K562 (cell line): ENCODE measurements at regions not wholly inside any gene's neighbourhood (a gene's known extent, or its start where the extent isn't known, plus 50 kb on each side); places are given as distances from the start of the nearest gene placed in this dataset.

ENCODE experiments used
- HINFP ChIP-seq: fragments of 450-650 bp; conservative IDR thresholded peaks from 2 replicates; pipeline ENCODE4 v1.6.1; 2016; ENCODE audit warnings: missing genetic modification characterization, low read depth, mild to moderate bottlenecking, control low read depth, missing compliant biosample characterization
- KDM4B ChIP-seq, 2 experiments: fragments of 450-650 bp in 1 of 2; sonication (generic) in 1 of 2; IDR thresholded peaks; 2 replicates each; pipeline ENCODE4 v1.6.1; 2016 to 2017; ENCODE audit warnings: borderline replicate concordance in 2 of 2, antibody characterized with exemption in 1 of 2, low read depth in 1 of 2, mild to moderate bottlenecking in 1 of 2
- MCM7 ChIP-seq, 2 experiments: fragments of 450-650 bp; IDR thresholded peaks; 2 replicates each; pipeline ENCODE4 v1.6.1; 2016 to 2018
- REST ChIP-seq, 2 experiments: fragments of 450-650 bp; formaldehyde crosslinking in 1 of 2; IDR thresholded peaks; 2 replicates each; pipeline versions ENCODE4 v1.4.0 to v1.6.1; 2014 to 2020; ENCODE audit warnings: mild to moderate bottlenecking in 2 of 2, borderline replicate concordance in 1 of 2, low read depth in 1 of 2
- TRIM28 ChIP-seq: fragments of 450-650 bp; IDR thresholded peaks from 2 replicates; pipeline ENCODE4 v1.6.1; 2017
- ZNF76 ChIP-seq: fragments of 250-450 bp; sonication (Bioruptor Pico); IDR thresholded peaks from 2 replicates; pipeline ENCODE4 v1.4.0; 2020; ENCODE audit warnings: mild to moderate bottlenecking, moderate library complexity, borderline replicate concordance

- TF ChIP-seq REST (IDR thresholded peaks at IDR 0.05; ENCODE audit: borderline replicate concordance): no peak
- TF ChIP-seq REST (CRISPR knock-in tag; IDR thresholded peaks at IDR 0.05; ENCODE audit: low read depth): no peak
- TF ChIP-seq TRIM28: no peak
- TF ChIP-seq ZNF76 (CRISPR knock-in tag): no peak
- TF ChIP-seq KDM4B (IDR thresholded peaks at IDR 0.05; ENCODE audit: borderline replicate concordance in 2 of 2, low read depth in 1 of 2): no peak
- no peak for TF ChIP-seq MCM7 (IDR thresholded peaks at IDR 0.05)
- no peak for TF ChIP-seq HINFP
These were observed 362.2 kb downstream of the RAD51AP2 start (continued) for GRCh38 chr2:17156086-17156485.
